HG03342 (cell line): ENCODE measurements at regions not wholly inside any gene's neighbourhood (a gene's known extent, or its start where the extent isn't known, plus 50 kb on each side); places are given as distances from the start of the nearest gene placed in this dataset.
"Not testable (repeated sequence)": the region's sequence is repeated elsewhere in the genome, so short reads cannot be mapped to it uniquely, and the experiment has no call there.

ENCODE experiments used
- ATAC-seq: cut with Tn5 transposase; IDR thresholded peaks from one replicate; pipeline ENCODE4 v1.9.1; 2021; ENCODE audit warnings: mild to moderate bottlenecking, moderate library complexity; ENCODE audit not compliant: unreplicated experiment

DNA sequence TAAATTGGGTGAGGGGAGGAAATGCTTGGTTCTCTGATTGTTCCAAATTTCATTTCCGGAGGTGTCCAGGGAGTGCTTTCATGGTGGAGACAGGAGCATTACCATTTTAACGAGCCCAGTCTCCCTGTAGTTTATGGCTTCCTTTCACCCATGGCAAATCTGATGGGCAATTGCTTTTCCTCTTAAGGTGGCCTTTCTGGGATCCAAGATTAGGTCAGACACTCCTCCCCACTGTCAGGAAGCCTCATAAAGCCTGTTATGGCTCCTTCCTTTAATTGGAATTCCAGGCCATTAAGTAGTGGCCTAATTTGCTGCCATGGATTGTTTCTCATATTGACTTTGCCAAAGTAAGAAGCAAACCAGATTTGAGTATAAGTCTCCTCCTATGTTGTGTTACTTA lies 157.8 kb downstream of the PDCD6IP start:
- no peak for ATAC-seq

DNA sequence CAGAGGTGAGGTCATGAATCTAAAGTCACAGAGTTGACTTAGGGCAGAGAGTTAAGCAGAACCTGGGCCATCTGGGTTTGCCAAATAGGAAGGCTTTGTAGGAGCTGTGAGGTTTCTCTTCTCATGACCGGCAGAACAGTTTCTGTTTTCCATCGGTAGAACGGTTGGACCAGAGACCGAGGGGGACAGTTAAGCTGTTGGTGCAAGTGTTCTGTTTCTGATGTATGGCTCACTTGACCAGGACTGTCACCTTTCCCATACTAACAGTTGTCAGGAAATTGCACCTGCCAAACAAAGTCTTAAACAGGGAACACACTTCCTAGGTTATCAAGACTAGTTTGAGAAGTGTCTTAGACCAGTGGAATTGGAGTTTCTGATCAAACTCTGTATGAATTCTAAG lies 158.3 kb downstream of the PDCD6IP start:
- no peak for ATAC-seq

DNA sequence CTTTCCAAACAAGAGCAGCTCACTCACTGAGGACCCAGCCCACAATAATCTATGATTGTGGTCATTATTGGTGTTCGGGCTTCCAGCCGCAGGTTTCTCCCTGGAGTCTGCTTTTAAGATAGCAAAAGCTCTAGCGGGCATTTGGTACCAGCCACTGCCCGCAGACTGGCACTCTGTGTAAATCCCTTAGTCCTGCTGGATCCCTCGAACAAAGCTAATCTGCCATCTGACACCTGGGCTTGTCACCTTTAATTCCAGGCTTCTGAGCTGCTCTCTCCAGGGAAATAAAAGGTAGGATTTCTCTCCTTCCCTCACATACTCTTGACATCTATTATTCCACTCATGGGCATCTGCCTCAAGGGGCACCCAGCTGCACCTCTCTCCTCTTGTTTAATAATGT lies 158.7 kb downstream of the PDCD6IP start:
- no peak for ATAC-seq

DNA sequence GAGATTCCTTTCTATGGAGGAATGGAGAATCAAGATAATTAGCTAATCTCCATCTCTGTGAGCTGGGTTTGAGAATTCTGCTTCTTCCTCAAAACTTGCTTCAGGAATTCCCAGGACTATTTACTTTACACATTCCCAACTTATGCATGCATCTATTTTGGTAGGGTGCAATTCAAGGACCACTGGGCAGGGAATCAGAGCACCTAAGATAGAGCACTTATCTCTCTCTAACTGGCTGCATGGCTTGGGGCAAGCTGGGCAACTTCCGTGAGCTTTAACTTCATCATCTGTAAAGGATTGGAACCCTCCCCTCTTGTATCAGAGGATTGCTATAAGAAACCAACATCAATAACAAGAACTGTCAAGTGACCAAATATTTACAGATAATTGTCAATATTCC lies 160.2 kb downstream of the PDCD6IP start:
- ATAC-seq: no peak

DNA sequence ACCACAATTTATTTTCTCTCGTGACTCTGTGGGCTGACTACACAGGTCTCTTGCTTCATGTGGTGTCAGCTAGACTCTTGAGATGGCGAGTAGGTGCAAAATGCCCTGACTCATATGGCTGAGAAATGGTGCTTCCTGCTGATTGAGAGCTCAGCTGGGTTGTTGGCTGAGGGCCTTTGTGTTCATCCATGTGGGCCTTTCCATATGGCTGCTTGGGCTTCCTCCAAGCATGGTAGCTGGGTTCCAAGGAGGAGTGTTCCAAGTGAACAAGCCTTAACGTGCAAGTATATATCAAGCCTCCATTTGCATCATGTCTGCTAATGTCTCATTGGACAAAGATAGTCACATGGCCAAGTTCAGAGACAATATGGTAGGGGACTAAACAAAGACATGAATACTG lies 164.0 kb downstream of the PDCD6IP start:
- no peak for ATAC-seq

DNA sequence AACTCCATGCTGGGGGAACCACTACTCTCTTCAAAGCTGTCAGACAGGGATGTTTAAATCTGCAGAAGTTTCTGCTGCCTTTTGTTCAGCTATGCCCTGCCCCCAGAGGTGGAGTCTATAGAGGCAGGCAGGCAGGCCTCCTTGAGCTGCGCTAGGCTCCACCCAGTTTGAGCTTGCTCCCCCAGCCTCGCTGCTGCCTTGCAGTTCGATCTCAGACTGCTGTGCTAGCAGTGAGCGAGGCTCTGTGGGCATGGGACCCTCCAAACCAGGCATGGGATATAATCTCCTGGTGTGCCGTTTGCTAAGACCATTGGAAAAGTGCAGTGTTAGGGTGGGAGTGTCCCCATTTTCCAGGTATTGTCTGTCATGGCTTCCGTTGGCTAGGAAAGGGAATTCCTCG lies 171.8 kb downstream of the PDCD6IP start:
- ATAC-seq: not testable (repeated sequence)

DNA sequence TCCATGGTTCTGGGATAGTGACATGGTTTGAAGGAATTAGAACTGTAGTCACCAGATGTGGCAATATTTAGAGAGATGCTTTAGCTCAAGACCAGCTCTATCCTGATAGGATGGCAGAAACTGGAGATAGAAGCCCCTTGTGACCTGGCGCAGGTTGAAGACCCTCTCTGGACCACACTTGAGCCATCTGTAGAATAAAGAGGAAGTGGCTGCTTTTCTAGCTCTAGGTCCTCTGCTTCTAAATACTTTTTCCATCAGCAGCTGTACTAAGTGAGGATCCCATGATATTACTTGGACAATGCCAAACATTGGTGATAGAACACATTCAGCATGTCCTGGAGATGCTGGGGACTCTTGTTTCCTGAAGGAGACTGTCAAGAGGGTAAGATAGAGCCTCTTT lies 172.6 kb downstream of the PDCD6IP start:
- ATAC-seq: no peak

DNA sequence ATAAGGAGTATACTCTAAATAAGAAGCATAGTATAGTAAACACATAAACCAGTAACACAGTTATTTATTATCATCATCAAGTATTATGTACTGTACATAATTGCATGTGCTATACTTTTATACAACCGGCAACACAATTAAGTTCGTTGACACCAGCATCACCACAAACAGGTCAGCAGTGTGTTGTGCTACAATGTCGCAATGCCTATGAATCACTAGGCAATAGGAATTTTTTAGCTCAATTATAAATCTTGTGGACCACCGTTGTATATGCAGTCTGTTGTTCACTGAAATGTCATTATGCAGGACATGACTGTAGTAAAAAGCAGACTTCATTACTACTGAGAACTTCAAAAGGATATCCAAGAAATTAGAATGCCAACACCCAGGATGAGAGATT lies 177.0 kb downstream of the PDCD6IP start:
- no peak for ATAC-seq

DNA sequence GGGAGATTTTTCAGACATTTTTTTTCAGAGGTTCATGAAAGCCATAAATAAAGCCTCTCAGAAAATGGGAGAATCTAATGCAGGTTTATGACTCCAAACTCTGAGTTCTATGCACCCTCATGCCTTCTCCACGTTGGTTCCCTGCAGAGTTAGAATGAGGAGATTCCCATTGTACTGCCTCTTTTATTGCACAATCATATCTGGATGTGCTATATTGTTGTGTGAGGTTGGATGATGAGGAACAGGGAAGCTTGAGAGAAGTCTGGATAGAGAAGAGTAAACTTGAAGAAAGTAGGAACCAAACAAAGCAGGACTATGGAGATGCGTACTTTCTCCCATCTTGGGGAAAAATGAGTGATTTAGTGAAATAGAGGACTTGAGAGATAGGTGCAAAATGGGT lies 178.8 kb downstream of the PDCD6IP start:
- ATAC-seq: no peak

DNA sequence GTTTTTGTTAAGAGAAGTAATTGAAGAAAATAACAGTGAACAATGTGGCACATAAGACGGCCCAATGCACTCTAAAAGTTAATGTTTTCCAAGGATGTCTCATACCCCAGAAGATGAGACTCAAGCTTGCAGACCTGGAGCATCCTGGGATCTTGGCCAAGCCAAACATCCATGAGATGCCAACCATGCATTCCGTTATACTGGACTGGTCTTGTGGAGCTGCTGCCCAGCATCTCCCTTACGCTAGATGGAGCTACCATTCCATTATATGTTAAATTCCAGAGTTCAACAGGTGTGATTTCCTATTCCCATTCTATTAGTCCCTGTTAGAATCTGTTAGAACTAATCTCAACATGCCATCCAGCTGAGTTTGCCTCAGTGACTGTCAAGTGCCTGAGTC lies 181.8 kb downstream of the PDCD6IP start:
- ATAC-seq: peak; percentile 62

DNA sequence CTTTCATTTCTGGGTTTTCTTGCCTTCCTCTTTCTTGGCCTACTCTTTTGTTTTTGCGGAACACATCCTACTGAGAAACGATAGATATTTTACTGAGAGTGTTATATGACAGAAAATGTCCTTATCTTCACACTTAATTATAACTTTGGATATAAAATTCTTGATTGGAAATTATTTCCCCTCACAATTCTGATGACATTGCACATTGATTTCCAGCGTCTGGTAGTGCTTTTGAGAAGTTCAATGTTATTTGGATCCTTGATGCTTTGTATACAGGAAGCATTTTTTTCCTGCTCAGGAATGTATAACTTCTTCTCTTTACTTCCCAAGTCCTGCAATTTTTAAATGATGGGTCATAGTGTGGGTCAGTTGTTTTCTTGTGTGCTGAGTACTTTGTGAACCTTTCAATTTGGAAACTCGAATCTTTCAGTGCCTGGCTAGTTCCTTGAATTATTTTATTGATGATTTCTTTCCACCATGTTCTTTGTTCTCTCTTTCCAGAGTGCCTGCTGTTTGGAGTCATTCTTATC lies 183.9 kb downstream of the PDCD6IP start:
- no peak for ATAC-seq

DNA sequence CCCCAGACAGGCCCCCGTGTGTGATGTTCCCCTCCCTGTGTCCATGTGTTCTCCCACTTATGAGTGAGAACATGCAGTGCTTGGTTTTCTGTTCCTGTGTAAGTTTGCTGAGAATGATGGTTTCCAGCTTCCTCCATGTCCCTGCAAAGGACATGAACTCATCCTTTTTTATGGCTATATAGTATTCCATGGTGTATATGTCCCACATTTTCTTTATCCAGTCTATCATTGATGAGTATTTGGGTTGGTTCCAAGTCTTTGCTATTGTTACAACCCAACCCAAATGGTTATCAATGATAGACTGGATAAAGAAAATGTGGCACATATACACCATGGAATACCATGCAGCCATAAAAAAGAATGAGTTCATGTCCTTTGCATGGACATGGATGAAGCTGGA lies 184.5 kb downstream of the PDCD6IP start:
- not testable (repeated sequence) for ATAC-seq

DNA sequence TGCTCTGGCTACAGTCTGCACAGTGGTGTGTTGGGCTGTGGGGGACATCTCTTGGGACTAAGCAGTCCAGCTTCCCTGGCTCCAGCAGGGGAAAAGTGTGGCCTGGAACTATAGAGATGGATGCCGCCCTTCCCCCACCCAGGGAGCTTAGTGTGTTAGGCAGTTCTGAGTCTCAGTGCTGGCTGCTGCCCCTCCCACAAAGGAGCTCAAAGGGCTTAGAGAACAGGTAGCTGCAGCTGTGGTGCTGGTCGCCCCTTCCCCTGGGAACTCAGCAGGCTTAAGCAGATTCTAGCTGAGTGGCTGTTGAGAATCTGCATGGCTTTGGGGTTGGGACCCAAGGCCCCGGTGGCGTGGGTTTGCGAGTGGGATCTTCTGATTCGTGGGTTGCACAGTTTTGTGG lies 190.8 kb downstream of the PDCD6IP start:
- ATAC-seq: no peak

DNA sequence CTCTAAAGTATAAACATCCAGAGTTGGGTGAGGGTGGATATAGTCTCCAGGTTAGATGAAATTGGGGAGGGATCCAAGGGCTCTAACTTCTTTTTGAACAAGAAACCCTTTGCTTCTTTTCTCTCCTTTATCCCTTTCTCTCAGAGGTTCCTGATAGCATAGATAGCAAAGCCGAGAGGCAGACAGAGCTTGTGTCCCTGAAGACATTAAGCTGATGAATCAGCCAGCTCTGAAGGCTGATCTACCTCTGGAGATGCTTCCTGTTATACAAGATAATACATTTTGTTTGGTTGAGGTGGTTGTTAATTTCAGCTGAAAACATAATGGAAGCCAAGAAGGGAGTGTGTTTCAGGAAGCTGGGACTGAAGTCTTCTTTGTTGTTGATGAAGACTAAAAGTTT lies 193.2 kb downstream of the PDCD6IP start:
- ATAC-seq: no peak

DNA sequence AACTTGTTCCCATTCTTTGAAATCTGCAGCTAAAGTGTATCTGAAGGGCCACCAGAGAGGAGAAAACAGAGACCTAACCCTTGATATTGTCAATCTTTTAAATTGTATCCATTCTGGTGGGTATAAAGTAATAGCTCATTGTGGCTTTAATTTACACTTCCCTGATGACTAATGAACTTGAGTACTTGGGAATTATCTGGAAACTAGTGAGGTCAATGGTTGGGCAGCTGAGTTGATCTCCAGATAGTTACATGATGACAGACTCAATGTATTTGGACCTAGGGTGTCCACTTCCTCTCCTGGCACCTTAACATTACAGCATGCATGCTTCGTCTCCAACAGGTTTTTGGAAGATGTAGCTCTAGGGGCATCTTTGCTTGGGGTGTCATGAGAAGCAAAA lies 195.2 kb downstream of the PDCD6IP start:
- ATAC-seq: no peak

DNA sequence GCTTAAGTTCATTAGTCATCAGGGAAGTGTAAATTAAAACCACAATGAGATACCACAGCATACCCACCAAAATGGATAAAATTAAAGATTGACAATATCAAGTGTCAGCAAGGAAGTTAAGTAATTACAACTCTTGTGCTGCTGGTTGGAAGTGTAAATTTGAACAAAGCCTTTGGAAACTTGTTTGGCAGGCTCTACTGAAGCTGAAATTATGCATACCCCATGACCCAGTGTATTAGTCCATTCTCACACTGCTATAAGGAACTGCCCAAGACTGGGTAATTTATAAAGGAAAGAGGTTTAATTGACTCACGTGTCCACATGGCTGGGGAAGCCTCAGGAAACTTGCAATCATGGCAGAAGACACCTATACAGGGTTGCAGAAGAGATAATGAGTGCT lies 196.1 kb downstream of the PDCD6IP start:
- no peak for ATAC-seq

DNA sequence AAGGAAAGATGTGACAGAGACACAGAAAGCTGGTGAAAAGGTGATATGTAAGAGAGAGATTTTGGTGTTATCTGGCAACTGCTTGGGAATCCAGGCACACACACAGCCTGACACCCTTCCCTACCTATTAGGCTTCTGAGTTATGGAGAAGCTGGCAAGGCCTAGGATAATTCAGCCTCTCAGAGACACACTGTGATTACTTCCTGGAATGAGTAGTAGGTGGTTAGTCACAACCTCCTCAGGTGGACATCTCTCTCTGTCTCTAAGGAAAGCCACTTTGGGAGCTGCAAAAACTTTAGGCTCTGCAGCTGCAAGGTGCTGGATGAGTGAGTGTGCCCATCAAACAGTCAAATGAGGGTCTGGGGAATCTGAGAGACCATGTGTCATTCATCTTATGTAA lies 201.9 kb downstream of the PDCD6IP start:
- no peak for ATAC-seq

DNA sequence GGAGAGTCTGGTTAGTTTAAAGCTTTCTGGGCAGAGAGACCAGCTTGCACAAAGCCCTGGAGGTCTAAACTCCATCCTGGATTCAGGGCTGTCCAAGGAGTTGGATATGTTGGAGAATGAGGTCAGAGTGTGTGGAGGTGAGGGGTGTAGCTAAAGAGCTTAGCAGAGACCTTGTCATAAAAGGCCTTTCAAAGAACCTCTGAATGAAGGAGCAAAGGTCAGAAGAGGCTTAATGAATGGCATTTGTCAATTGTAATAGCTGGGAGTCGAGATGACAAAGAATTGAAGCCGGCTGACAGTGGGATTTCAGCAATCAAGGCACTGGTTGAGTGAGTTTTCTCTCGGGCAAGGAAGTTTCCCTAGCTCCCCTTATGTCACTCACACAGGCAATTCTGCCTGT lies 202.6 kb downstream of the PDCD6IP start:
- ATAC-seq: no peak

DNA sequence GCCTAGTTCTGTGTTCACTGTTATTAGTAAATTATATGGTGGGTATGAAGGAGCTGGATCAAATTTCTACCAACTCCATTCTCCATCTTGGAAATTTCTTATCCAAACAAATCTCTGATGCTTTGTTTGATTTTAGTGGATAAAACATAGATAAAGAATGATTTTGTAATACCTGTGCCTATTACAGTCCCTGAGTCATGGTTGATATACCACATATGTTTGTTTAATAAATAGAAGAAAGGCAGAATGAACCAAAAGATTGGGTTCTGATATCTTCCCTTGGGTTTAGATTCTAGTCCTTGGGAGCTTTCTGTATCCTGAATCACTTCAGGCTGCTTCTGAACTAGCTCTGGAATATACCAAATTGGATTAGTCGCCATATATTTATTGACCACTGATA lies 203.6 kb downstream of the PDCD6IP start:
- no peak for ATAC-seq

DNA sequence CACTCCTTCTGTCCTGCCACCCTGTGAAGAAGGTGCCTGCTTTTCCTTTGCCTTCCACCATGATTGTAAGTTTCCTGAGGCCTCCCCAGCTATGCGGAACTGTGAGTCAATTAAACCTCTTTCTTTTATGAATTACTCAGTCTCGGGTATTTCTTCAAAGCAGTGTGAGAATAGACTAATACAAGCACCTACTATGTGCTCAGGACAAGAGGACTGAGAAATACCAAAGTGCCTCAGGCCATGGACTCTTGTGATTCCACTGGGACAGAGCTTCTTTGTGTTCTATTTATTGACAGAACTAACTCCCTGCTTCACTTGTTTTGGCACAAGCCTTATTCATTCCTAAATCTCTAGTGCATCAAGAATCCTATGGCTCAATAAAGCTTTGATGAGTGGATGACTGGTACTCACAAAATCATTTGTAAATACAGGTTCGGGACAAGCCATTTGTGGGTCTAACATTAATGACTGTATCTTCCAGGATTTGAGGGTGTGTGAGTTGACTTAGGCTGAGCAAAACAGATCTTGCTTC lies 204.2 kb downstream of the PDCD6IP start:
- ATAC-seq: no peak

DNA sequence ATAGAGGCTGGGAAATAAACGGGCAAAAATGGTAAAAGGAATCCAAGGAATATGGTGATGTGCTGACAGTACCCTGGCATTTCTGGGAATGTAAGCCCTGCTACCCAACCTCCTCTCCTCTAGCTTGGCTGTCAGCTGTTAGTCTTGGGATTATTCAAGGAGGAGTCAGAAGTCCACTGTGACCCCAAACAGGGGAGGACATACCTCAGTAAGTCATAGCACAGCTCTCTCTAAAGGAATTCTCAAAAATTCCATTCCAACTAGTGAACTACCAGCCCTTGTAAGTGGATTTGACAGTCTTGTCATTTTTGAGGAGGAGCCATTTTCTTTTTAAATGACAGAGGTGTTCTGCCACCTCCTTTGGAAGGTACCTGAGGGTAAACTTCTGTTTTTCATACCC lies 207.5 kb downstream of the PDCD6IP start:
- ATAC-seq: no peak

DNA sequence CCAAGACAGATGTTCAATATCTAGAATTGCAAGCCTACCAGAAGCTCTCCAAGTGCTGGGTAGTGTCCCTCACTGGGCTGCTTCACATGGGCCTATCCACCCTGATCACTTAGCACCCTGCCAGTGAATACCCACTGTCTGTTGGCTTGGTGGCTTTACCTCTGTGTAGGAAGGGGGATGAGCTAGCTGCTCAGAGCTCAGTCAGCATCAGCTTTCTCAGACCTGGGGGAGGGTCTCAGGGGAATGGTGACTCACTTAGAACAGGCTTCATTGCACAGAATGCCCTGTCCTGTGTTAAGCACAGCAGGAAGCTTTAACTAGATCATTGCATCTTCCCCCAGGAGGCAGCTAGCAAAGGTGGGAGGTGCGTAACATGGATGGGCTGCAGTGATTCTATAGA lies 209.8 kb downstream of the PDCD6IP start:
- no peak for ATAC-seq
